ENCODE measurements at regions not wholly inside any gene's neighbourhood (a gene's known extent, or its start where the extent isn't known, plus 50 kb on each side); places are given as distances from the start of the nearest gene placed in this dataset.

GRCh38 chr12:66032739-66033138 lies 97.8 kb downstream of the LLPH start:
- no peaks in the 10 kb centered on the region for H3K27me3 ChIP-seq (ENCODE audit: insufficient read depth in 3 of 3, low read length in 2 of 3)
- H3K36me3 ChIP-seq (ENCODE audit: insufficient read depth in 1 of 2, low read depth in 1 of 2): no peaks in the 10 kb centered on the region
- TF ChIP-seq, protein P1, sequence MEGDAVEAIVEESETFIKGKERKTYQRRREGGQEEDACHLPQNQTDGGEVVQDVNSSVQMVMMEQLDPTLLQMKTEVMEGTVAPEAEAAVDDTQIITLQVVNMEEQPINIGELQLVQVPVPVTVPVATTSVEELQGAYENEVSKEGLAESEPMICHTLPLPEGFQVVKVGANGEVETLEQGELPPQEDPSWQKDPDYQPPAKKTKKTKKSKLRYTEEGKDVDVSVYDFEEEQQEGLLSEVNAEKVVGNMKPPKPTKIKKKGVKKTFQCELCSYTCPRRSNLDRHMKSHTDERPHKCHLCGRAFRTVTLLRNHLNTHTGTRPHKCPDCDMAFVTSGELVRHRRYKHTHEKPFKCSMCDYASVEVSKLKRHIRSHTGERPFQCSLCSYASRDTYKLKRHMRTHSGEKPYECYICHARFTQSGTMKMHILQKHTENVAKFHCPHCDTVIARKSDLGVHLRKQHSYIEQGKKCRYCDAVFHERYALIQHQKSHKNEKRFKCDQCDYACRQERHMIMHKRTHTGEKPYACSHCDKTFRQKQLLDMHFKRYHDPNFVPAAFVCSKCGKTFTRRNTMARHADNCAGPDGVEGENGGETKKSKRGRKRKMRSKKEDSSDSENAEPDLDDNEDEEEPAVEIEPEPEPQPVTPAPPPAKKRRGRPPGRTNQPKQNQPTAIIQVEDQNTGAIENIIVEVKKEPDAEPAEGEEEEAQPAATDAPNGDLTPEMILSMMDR (IDR thresholded peaks at IDR 0.05): no peak
- intact Hi-C loops (cut with DNase I): no loop called here
- H3K27ac ChIP-seq: no peak overlapping the region
- DNase-seq (no peak), ATAC-seq (no peak)
- WGBS, 3 donors: 61 to 65% (median 61%) methylated on average over 2 of the region's 2 CpGs
- H3K4me3 ChIP-seq: no peak overlapping the region
- no peaks in the 10 kb centered on the region for H3K9me3 ChIP-seq
- H3K4me1 ChIP-seq: peaks cover 4% of the 10 kb centered on the region

DNA sequence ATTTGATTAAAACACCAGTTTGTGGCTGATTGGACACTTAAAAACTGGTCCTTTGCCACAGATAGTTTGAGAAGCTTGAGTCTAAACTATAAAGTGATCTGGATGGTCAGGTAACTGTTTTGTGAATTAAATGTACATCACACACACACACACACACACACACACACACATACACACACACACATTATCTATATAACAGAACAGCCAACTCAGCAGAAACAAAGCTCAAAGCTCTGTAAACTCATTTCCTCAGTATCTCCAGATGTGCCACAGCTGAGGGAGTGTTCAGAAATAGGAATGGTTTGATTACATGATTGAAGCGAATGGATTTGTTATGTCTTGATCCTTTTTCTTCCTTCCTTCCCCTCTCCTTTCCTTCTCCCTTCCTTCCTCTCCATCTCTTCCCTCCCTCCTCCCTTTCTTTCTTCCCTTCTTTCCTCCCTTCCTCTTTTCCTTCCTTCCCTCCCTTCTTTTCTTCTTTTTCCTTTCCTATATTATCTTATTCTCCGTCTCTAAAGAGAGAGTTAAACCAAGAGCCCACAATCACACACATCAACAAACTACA lies 100.3 kb downstream of the LLPH start:
- WGBS, 3 donors: 31 to 50% (median 44%) methylated on average over 2 of the region's 2 CpGs
- no peak for DNase-seq
- H3K4me3 ChIP-seq: no peak overlapping the region

GRCh38 chr12:66028390-66028789 lies 102.2 kb downstream of the LLPH start:
- intact Hi-C loops (cut with DNase I): no loop called here
- no peaks in the 10 kb centered on the region for H3K4me1 ChIP-seq
- ATAC-seq (no peak), DNase-seq (no peak)
- H3K4me3 ChIP-seq: no peak overlapping the region
- H3K36me3 ChIP-seq (ENCODE audit: insufficient read depth in 1 of 2, low read depth in 1 of 2): no peaks in the 10 kb centered on the region
- no peaks in the 10 kb centered on the region for H3K9me3 ChIP-seq
- 74 to 78% (median 76%) methylated on average over 2 of the region's 2 CpGs for WGBS, 3 donors
- TF ChIP-seq, protein P1 (IDR thresholded peaks at IDR 0.05): no peak
- no peaks in the 10 kb centered on the region for H3K27me3 ChIP-seq (ENCODE audit: insufficient read depth in 3 of 3, low read length in 2 of 3)
- no peak overlapping the region for H3K27ac ChIP-seq

More for the DNA sequence above, 100.3 kb downstream of the LLPH start:
- no peak overlapping the region for H3K27ac ChIP-seq
- intact Hi-C loops (cut with DNase I): no loop called here
- no peak for ATAC-seq
- H3K27me3 ChIP-seq (ENCODE audit: insufficient read depth in 3 of 3, low read length in 2 of 3): no peaks in the 10 kb centered on the region
- H3K4me1 ChIP-seq: no peaks in the 10 kb centered on the region
- TF ChIP-seq, protein P1 (IDR thresholded peaks at IDR 0.05): no peak
- no peaks in the 10 kb centered on the region for H3K9me3 ChIP-seq
- no peaks in the 10 kb centered on the region for H3K36me3 ChIP-seq (ENCODE audit: insufficient read depth in 1 of 2, low read depth in 1 of 2)

DNA sequence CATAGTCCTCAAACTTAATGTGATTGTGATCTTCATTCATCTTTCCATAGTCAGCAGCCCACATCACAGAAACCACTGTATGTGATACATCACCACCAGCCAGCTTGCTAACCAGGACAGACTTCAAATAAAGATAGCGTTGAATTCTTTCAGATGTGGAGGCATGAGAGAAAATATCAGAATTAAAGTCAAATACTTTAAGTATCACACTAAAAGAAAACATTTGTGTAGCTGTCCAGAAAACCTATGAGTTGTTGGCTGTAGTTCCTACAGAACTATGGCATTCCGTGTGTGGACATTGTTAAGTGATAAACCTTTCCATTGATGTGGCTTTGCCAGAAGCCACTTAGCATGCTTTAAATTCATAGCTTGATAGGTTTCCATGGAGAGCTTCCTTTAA lies 105.1 kb downstream of the LLPH start:
- no peak for ATAC-seq
- no peaks in the 10 kb centered on the region for H3K36me3 ChIP-seq (ENCODE audit: insufficient read depth in 1 of 2, low read depth in 1 of 2)
- WGBS, 3 donors: 73 to 77% (median 75%) methylated on average over 2 of the region's 2 CpGs

More for the DNA sequence above, 105.1 kb downstream of the LLPH start:
- Histone ChIP-seq H3K4me3 (no peak overlapping the region), H3K27me3 (ENCODE audit: insufficient read depth in 3 of 3, low read length in 2 of 3) (peaks cover 0 to 2% (median 0%) of the 10 kb centered on the region in 3 donors), H3K27ac (no peak overlapping the region), H3K4me1 (no peaks in the 10 kb centered on the region), H3K9me3 (no peaks in the 10 kb centered on the region)
- DNase-seq: no peak
- TF ChIP-seq, protein P1 (IDR thresholded peaks at IDR 0.05): no peak
- intact Hi-C loops (cut with DNase I): no loop called here

Data from psoas muscle (tissue), 7 donors.